Kidney epithelial cell (primary cell): ENCODE measurements at regions not wholly inside any gene's neighbourhood (a gene's known extent, or its start where the extent isn't known, plus 50 kb on each side); places are given as distances from the start of the nearest gene placed in this dataset.

Experiments used
- DNase-seq: peaks from one replicate; pipeline ENCODE4 v3.0.0-alpha.2; 2010; ENCODE audit warnings: low read depth
- H3K27me3 ChIP-seq: 2 replicates; pipeline ENCODE4 v1.6.0; 2011; ENCODE audit warnings: low read length; ENCODE audit not compliant: control insufficient read depth, insufficient read depth
- H3K36me3 ChIP-seq: 2 replicates; pipeline ENCODE4 v1.5.1; 2011; ENCODE audit warnings: low read length; ENCODE audit not compliant: control insufficient read depth, insufficient read depth
- H3K4me3 ChIP-seq: 2 replicates; pipeline ENCODE4 v1.5.1; 2011; ENCODE audit warnings: low read depth, mild to moderate bottlenecking, control low read depth, low read length
- TF ChIP-seq, protein P1 (sequence below): IDR thresholded peaks from 2 replicates; pipeline ENCODE4 v1.5.1; 2011; ENCODE audit warnings: mild to moderate bottlenecking, moderate library complexity, low read length, control low read depth, inconsistent platforms; ENCODE audit not compliant: insufficient read depth, poor library complexity, severe bottlenecking

- no peak for DNase-seq
- TF ChIP-seq, protein P1, sequence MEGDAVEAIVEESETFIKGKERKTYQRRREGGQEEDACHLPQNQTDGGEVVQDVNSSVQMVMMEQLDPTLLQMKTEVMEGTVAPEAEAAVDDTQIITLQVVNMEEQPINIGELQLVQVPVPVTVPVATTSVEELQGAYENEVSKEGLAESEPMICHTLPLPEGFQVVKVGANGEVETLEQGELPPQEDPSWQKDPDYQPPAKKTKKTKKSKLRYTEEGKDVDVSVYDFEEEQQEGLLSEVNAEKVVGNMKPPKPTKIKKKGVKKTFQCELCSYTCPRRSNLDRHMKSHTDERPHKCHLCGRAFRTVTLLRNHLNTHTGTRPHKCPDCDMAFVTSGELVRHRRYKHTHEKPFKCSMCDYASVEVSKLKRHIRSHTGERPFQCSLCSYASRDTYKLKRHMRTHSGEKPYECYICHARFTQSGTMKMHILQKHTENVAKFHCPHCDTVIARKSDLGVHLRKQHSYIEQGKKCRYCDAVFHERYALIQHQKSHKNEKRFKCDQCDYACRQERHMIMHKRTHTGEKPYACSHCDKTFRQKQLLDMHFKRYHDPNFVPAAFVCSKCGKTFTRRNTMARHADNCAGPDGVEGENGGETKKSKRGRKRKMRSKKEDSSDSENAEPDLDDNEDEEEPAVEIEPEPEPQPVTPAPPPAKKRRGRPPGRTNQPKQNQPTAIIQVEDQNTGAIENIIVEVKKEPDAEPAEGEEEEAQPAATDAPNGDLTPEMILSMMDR, result no peak
- H3K4me3 ChIP-seq, result no peak overlapping the region
- H3K36me3 ChIP-seq, result no peaks in the 10 kb centered on the region
- peaks cover 2% of the 10 kb centered on the region for H3K27me3 ChIP-seq
Observed at GRCh38 chr2:30394096-30394495, 53.0 kb upstream of the LCLAT1 start.

- no peaks in the 10 kb centered on the region for H3K27me3 ChIP-seq
- H3K4me3 ChIP-seq, result no peak overlapping the region
- H3K36me3 ChIP-seq, result no peaks in the 10 kb centered on the region
- DNase-seq, result no peak
- TF ChIP-seq, protein P1, result no peak
Observed at GRCh38 chr2:30396436-30397232, 50.4 kb upstream of the LCLAT1 start.
